ENCODE measurements at regions not wholly inside any gene's neighbourhood (a gene's known extent, or its start where the extent isn't known, plus 50 kb on each side); places are given as distances from the start of the nearest gene placed in this dataset.

- H3K36me3 ChIP-seq, result no peaks in the 10 kb centered on the region
- no peak overlapping the region for H3K27ac ChIP-seq
- intact Hi-C loops (cut with DNase I), result no loop called here
- no peaks in the 10 kb centered on the region for H3K9me3 ChIP-seq
- DNase-seq (ENCODE audit: extremely low spot score in 2 of 2), result no peak
- no peaks in the 10 kb centered on the region for H3K4me1 ChIP-seq
- H3K27me3 ChIP-seq, result no peaks in the 10 kb centered on the region
- TF ChIP-seq POLR2AphosphoS5 (IDR thresholded peaks at IDR 0.05; ENCODE audit: insufficient read depth in 1 of 2, low read depth in 1 of 2) (no peak), CTCF (IDR thresholded peaks at IDR 0.05) (no peak), POLR2A (IDR thresholded peaks at IDR 0.05) (no peak)
- no peak overlapping the region for H3K4me3 ChIP-seq
Measured at GRCh38 chr3:194031867-194032635, 103.9 kb upstream of the HES1 start.

- TF ChIP-seq CTCF (IDR thresholded peaks at IDR 0.05) (no peak), POLR2AphosphoS5 (IDR thresholded peaks at IDR 0.05; ENCODE audit: insufficient read depth in 1 of 2, low read depth in 1 of 2) (no peak), POLR2A (IDR thresholded peaks at IDR 0.05) (no peak)
- no peaks in the 10 kb centered on the region for H3K9me3 ChIP-seq
- no peak for DNase-seq (ENCODE audit: extremely low spot score in 2 of 2)
- no peaks in the 10 kb centered on the region for H3K36me3 ChIP-seq
- no peak overlapping the region for H3K4me3 ChIP-seq
- intact Hi-C loops (cut with DNase I), result no loop called here
- H3K4me1 ChIP-seq, result no peaks in the 10 kb centered on the region
- no peak overlapping the region for H3K27ac ChIP-seq
- no peaks in the 10 kb centered on the region for H3K27me3 ChIP-seq
Measured at GRCh38 chr3:194032828-194033435, 103.0 kb upstream of the HES1 start.

- no peaks in the 10 kb centered on the region for H3K9me3 ChIP-seq
- H3K4me3 ChIP-seq, result no peak overlapping the region
- H3K27ac ChIP-seq, result no peak overlapping the region
- no peaks in the 10 kb centered on the region for H3K27me3 ChIP-seq
- TF ChIP-seq CTCF (IDR thresholded peaks at IDR 0.05), result no peak
- no peak for TF ChIP-seq POLR2AphosphoS5 (IDR thresholded peaks at IDR 0.05; ENCODE audit: insufficient read depth in 1 of 2, low read depth in 1 of 2)
- no peak for TF ChIP-seq POLR2A (IDR thresholded peaks at IDR 0.05)
- intact Hi-C loops (cut with DNase I), result no loop called here
- H3K36me3 ChIP-seq, result no peaks in the 10 kb centered on the region
- no peak for DNase-seq (ENCODE audit: extremely low spot score in 2 of 2)
- H3K4me1 ChIP-seq, result no peaks in the 10 kb centered on the region
Measured at GRCh38 chr3:194034346-194035336, 101.3 kb upstream of the HES1 start.

GRCh38 chr3:194035406-194036138, 100.4 kb upstream of the HES1 start:
- H3K9me3 ChIP-seq, result no peaks in the 10 kb centered on the region
- no peak overlapping the region for H3K27ac ChIP-seq
- no peaks in the 10 kb centered on the region for H3K27me3 ChIP-seq
- no peaks in the 10 kb centered on the region for H3K36me3 ChIP-seq
- intact Hi-C loops (cut with DNase I), result no loop called here
- H3K4me3 ChIP-seq, result no peak overlapping the region
- no peaks in the 10 kb centered on the region for H3K4me1 ChIP-seq
- TF ChIP-seq POLR2AphosphoS5 (IDR thresholded peaks at IDR 0.05; ENCODE audit: insufficient read depth in 1 of 2, low read depth in 1 of 2), result no peak
- no peak for TF ChIP-seq POLR2A (IDR thresholded peaks at IDR 0.05)
- no peak for TF ChIP-seq CTCF (IDR thresholded peaks at IDR 0.05)
- DNase-seq (ENCODE audit: extremely low spot score in 2 of 2), result no peak
